Lower lobe of right lung (tissue), 2 donors: ENCODE measurements at regions not wholly inside any gene's neighbourhood (a gene's known extent, or its start where the extent isn't known, plus 50 kb on each side); places are given as distances from the start of the nearest gene placed in this dataset.
"Not testable (repeated sequence)": the region's sequence is repeated elsewhere in the genome, so short reads cannot be mapped to it uniquely, and the experiment has no call there.

ENCODE experiments used
- ATAC-seq, 2 donors: fragments of 200-7000 bp; cut with Tn5 transposase; one replicate each; pipeline ENCODE4 v1.9.1; 2020 to 2022; ENCODE audit warnings: mild to moderate bottlenecking in 2 of 2, moderate library complexity in 2 of 2
- DNase-seq: peaks from one replicate; pipeline ENCODE4 v3.0.0-alpha.2; 2020
- H3K27ac ChIP-seq: fragments of 200-600 bp; one replicate; pipeline ENCODE4 v1.8.0; 2022
- H3K27me3 ChIP-seq: fragments of 200-600 bp; one replicate; pipeline ENCODE4 v1.8.0; 2022; ENCODE audit warnings: low read depth
- H3K36me3 ChIP-seq: fragments of 200-600 bp; one replicate; pipeline ENCODE4 v1.8.0; 2022; ENCODE audit warnings: mild to moderate bottlenecking
- H3K4me1 ChIP-seq: fragments of 200-600 bp; one replicate; pipeline ENCODE4 v1.8.0; 2022
- H3K4me3 ChIP-seq: fragments of 200-600 bp; one replicate; pipeline ENCODE4 v1.8.0; 2022; ENCODE audit warnings: mild to moderate bottlenecking
- H3K9me3 ChIP-seq: fragments of 200-600 bp; one replicate; pipeline ENCODE4 v1.8.0; 2022
- CTCF ChIP-seq: fragments of 200-600 bp; IDR thresholded peaks from one replicate; pipeline ENCODE4 v1.8.0; 2022; ENCODE audit warnings: antibody characterized with exemption, mild to moderate bottlenecking
- intact Hi-C: fragments of 100-400 bp; cut with DNase I; formaldehyde crosslinking; loops from one replicate; pipeline ENCODE4 v1.11.0; 2022
- donor health status: DM: no; HTN: yes; CAD: no; lungs with severe emphysema.

DNA sequence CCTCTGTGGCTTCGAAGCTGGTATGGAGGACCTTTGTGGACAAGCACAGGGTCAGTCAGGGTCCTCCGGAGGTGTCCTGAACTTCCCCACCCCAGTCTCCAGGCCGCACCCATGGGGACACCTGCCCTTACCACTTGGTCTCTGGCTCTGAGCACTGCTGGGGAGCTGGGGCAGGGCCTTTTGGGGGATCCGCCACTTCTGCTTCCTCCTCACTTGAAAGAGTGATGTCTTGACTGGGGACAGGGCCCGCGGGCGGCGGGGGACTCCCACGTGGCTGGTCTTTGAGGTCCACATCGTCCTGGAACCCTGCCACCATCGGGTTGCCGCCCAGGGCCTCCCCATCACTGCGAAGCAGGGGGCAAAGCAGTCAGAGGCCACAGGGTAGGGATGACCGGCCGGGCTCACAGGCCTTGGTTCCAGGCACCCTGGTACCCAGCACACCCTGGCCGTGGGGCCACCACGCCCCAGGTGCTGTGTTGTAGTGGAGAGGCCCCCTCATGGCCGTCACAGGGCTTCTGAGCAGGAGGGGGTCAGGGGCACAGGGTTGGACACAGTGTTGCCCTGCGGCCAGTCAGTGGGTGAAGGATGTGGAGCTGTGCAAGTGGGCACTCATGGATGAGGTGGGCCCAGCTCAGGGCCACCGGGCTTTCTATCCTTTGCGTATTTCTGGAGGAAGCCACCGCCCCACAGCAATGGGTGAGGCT is 256.4 kb downstream of the ANKRD30B start:
- H3K27ac ChIP-seq, H3K4me3 ChIP-seq, H3K36me3 ChIP-seq, ATAC-seq, DNase-seq, intact Hi-C loops, H3K4me1 ChIP-seq, H3K9me3 ChIP-seq, H3K27me3 ChIP-seq: not testable (repeated sequence)

DNA sequence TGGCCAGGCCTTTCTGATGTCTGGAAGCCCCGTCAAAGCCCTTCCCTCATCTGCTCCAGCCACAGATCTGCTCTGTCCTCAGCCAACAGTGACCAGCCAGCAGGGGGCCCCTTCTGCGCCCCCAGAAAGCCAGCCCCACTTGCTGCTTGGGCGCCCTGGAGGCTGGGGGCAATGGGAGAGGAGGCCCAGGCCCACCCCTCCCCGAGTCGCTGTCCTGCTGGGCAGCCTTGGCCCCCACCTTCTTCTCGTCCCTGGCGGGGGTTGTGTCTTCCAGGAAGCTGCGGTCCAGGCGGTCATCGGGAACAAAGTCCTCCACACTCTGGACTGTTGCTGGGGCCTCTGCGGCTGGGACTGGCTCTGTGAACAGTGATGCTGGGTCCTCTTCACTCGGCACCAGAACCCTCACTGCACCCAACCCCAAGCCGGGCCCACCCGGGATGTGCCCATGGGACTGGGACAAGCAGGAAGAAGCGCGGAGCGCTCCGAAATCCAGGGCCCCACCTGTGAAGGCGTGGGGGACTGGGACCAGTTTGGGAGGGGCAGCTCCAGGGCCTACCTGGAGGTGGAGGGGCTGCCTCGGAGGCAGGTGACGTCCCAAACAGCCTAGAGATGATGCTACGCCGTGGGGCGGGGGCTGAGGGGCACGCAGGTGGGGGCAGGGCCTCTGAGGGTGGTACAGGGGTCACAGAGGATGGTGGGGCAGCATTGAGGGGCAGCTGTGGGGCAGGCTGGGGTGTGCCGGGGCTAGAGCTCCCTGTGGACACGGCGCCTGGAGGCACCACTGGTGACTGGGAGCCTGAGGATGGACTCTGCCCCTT is 257.6 kb downstream of the ANKRD30B start:
- no peak for TF ChIP-seq CTCF
- intact Hi-C loops, result no loop called here
- DNase-seq, result no peak
- ATAC-seq, result no peak
- Histone ChIP-seq H3K4me3 (no peak overlapping the region), H3K27me3 (no peaks in the 10 kb centered on the region), H3K4me1 (no peaks in the 10 kb centered on the region), H3K9me3 (no peaks in the 10 kb centered on the region), H3K27ac (no peak overlapping the region), H3K36me3 (no peaks in the 10 kb centered on the region)

GRCh38 chr18:15006616-15007015 is 258.6 kb downstream of the ANKRD30B start:
- not testable (repeated sequence) for H3K9me3 ChIP-seq

GRCh38 chr18:15026041-15026440 is 278.1 kb downstream of the ANKRD30B start:
- H3K9me3 ChIP-seq, intact Hi-C loops, H3K36me3 ChIP-seq, DNase-seq, H3K27ac ChIP-seq, H3K4me1 ChIP-seq, ATAC-seq, H3K4me3 ChIP-seq, H3K27me3 ChIP-seq: not testable (repeated sequence)

More at GRCh38 chr18:15006616-15007015, 258.6 kb downstream of the ANKRD30B start:
- H3K27ac ChIP-seq, H3K36me3 ChIP-seq, H3K4me3 ChIP-seq, H3K4me1 ChIP-seq, ATAC-seq, intact Hi-C loops, DNase-seq, H3K27me3 ChIP-seq: not testable (repeated sequence)

DNA sequence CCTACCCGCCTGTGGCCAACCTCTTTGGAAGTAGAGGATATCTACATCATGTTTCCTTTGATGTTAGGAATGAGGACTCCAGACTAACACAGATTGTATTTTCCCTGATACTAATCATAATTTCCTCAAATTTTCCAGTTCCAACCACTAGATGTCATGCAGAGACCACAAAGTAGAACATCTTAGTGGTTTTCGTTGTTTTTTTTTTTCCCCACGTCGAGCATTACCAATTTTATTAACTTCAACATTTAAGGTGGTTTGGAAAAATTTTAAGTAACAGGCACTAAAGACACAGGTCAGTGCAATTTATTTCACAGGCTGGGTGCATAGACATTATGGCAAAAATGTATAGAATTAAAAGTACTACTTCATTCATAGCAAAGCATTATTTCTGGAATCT is 280.1 kb downstream of the ANKRD30B start:
- H3K27me3 ChIP-seq, H3K36me3 ChIP-seq, intact Hi-C loops, ATAC-seq, H3K4me3 ChIP-seq, H3K4me1 ChIP-seq, H3K9me3 ChIP-seq, DNase-seq, H3K27ac ChIP-seq: not testable (repeated sequence)

DNA sequence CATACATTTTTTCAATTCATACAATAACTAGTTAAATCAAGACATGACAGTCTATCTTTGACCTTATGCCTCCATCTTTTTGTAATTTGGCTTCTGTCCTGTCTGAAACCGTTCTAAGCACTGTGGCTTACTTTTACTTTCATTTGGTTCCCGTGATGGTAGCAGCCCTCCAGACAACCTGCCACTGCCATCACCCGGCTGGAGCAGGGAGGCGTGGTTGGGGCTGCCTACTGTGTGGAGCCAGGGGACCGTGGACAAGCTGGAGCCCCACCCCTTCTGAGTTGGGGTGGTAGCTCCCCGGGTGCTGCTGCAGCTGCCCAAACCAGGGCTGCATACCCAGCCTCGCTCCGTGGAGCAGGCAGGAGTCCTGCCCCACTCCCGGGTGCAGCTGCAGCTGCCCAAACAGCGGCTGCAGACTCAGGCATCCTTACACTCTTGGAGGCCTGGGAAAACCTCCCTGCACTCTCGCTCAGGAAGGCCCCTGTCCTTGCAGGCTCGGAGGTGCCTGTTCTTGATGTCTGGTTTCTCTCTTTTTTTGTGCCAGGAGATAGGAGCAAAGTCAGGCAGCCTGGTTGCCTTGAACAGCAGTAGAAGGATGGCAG is 312.4 kb downstream of the ANKRD30B start:
- H3K36me3 ChIP-seq, H3K27me3 ChIP-seq, intact Hi-C loops, H3K4me3 ChIP-seq, H3K4me1 ChIP-seq, DNase-seq, H3K27ac ChIP-seq, H3K9me3 ChIP-seq: not testable (repeated sequence)
- peak in 1 of 2 donors; percentile 30 for ATAC-seq

DNA sequence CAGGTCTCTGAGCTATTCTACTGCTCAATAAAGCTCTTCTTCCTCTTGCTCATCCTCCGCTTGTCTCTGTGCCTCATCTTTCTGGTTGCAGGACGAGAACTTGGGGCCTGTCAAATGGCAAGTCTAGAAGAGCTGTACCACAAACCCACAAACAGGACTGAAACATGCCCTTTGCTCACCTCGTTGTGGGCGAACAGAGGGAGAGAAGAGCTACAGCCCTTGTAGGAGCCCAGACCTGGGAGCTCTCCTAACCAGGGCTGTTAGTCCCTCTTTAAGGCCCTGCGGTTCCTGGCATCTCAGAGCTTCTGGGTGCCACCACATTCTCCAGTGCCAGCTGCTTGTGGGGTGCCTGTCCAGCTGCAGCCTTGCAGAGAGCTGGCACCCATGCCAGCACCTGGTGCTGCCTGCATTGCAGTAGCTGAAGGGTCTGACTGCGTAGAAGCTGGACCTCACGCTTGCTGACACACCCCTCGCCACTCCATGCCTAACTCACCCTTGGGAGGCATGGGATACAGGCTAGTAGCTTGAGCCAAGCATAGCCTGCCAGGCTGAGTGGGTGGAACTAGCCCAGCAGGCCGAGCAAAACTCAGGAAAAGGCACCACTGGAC is 313.4 kb downstream of the ANKRD30B start:
- H3K27ac ChIP-seq, H3K36me3 ChIP-seq, H3K4me1 ChIP-seq, H3K27me3 ChIP-seq, intact Hi-C loops, H3K4me3 ChIP-seq, H3K9me3 ChIP-seq, DNase-seq: not testable (repeated sequence)
- ATAC-seq, result peak in 1 of 2 donors; percentile 34

DNA sequence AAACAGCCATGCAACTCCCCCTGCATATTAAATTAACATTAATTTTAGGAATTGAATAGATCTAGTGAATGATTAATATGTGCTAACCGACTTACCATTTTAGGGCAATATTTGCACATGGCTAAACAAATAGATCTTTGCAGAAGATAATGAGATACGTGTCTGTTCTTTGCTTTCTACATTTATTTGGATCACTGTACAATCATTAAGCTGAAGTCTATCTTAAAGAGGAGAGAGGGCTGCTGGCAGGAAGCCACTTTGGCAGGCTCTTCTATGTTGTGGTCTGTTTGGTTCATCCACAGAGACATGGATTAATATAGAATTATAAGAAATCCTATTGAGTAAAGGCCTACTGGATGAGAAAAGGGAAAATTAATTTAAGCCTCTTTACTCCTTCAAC is 318.5 kb downstream of the ANKRD30B start:
- H3K27me3 ChIP-seq, result not testable (repeated sequence)

DNA sequence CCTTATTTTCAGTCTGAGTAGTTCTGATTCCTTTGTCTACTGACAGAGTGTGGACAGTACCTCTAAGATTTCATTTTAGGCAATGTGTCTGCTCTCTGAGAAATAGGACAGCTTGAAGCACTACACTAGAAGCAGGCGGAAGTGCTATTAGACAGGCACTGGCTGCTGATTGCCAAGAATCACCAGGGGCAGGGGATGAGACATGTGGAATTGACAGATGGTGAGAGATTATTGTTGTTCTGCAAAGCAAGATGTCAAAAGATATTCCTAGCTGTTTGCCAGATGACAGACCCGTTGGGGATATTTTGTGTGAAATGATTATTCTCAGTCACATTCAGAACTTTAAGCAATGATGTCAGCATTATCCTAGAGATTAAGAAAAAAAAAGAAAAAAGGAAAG is 323.3 kb downstream of the ANKRD30B start:
- intact Hi-C loops, H3K36me3 ChIP-seq, H3K27ac ChIP-seq, ATAC-seq, DNase-seq, H3K27me3 ChIP-seq, H3K9me3 ChIP-seq, H3K4me3 ChIP-seq, H3K4me1 ChIP-seq: not testable (repeated sequence)

More for the DNA sequence above, 318.5 kb downstream of the ANKRD30B start:
- H3K27ac ChIP-seq, H3K9me3 ChIP-seq, H3K4me1 ChIP-seq, ATAC-seq, H3K4me3 ChIP-seq, intact Hi-C loops, DNase-seq, H3K36me3 ChIP-seq: not testable (repeated sequence)
